ENCODE measurements at regions not wholly inside any gene's neighbourhood (a gene's known extent, or its start where the extent isn't known, plus 50 kb on each side); places are given as distances from the start of the nearest gene placed in this dataset.

DNA sequence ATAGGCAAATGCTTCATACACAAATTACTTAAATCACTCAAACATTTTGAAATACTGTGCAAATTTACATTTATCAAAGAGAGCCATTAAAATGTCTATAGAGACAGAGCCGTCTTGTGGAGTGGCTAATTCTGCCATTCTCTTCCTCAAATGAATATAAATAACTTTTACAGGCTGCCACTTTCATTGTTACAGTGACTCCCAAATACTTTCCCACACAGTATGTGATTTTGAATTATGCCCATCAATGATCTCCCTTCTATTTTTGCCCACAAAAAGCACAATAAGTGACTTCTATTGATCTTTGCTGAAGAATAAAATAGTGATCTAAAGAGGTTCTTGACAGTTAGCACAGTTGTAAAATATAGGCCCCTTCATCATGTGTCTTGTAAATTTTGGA, 1244.9 kb downstream of the PCDH17 start:
- TF ChIP-seq CTCF (conservative IDR thresholded peaks at IDR 0.05 in 1 of 2, IDR thresholded peaks at IDR 0.05 in 1 of 2; ENCODE audit: extremely low read depth in 1 of 2, insufficient read depth in 1 of 2, low read depth in 1 of 2, low read length in 2 of 2): no peak
- TF ChIP-seq EZH2 (IDR thresholded peaks at IDR 0.05; ENCODE audit: borderline replicate concordance, low read length): no peak

Measured in mammary epithelial cell (primary cell).